HEK293T (cell line): ENCODE measurements at regions not wholly inside any gene's neighbourhood (a gene's known extent, or its start where the extent isn't known, plus 50 kb on each side); places are given as distances from the start of the nearest gene placed in this dataset.

Source experiments
- ARNT ChIP-seq: fragments of 450-650 bp; IDR thresholded peaks from 2 replicates; pipeline ENCODE4 v1.6.1; 2017; ENCODE audit warnings: mild to moderate bottlenecking
- BHLHE40 ChIP-seq: fragments of 450-650 bp; IDR thresholded peaks from 2 replicates; pipeline ENCODE4 v1.6.1; 2016; ENCODE audit warnings: mild to moderate bottlenecking, moderate library complexity, borderline replicate concordance
- FOXK2 ChIP-seq: fragments of 450-650 bp; IDR thresholded peaks from 2 replicates; pipeline ENCODE4 v1.6.1; 2016; ENCODE audit warnings: mild to moderate bottlenecking
- FOXM1 ChIP-seq: fragments of 450-650 bp; IDR thresholded peaks from 2 replicates; pipeline ENCODE4 v1.6.1; 2017; ENCODE audit warnings: mild to moderate bottlenecking, borderline replicate concordance
- HDGF ChIP-seq: fragments of 450-650 bp; IDR thresholded peaks from 2 replicates; pipeline ENCODE4 v1.6.1; 2017; ENCODE audit warnings: antibody characterized with exemption, borderline replicate concordance
- L3MBTL2 ChIP-seq: fragments of 450-650 bp; conservative IDR thresholded peaks from 2 replicates; pipeline ENCODE4 v1.6.1; 2016; ENCODE audit warnings: mild to moderate bottlenecking
- LEF1 ChIP-seq: fragments of 450-650 bp; IDR thresholded peaks from 2 replicates; pipeline ENCODE4 v1.6.1; 2017; ENCODE audit warnings: mild to moderate bottlenecking, borderline replicate concordance
- NFRKB ChIP-seq: fragments of 450-650 bp; IDR thresholded peaks from 2 replicates; pipeline ENCODE4 v1.6.1; 2016; ENCODE audit warnings: mild to moderate bottlenecking, moderate library complexity
- PKNOX1 ChIP-seq: fragments of 450-650 bp; IDR thresholded peaks from 2 replicates; pipeline ENCODE4 v1.6.1; 2016
- SP1 ChIP-seq: fragments of 450-650 bp; IDR thresholded peaks from 2 replicates; pipeline ENCODE4 v1.6.1; 2017
- TARDBP ChIP-seq: fragments of 450-650 bp; IDR thresholded peaks from 2 replicates; pipeline ENCODE4 v1.6.1; 2016
- ZNF384 ChIP-seq: fragments of 450-650 bp; IDR thresholded peaks from 2 replicates; pipeline ENCODE4 v1.6.1; 2016

GRCh38 chr2:44836174-44836573 is 105.3 kb upstream of the SIX3 start:
- TF ChIP-seq SP1 (no peak), BHLHE40 (no peak), LEF1 (no peak), ARNT (no peak), ZNF384 (no peak), TARDBP (no peak), HDGF (no peak), FOXM1 (no peak), L3MBTL2 (no peak), FOXK2 (no peak), NFRKB (no peak), PKNOX1 (no peak)
